ENCODE measurements at regions not wholly inside any gene's neighbourhood (a gene's known extent, or its start where the extent isn't known, plus 50 kb on each side); places are given as distances from the start of the nearest gene placed in this dataset.
"Not testable (repeated sequence)": the region's sequence is repeated elsewhere in the genome, so short reads cannot be mapped to it uniquely, and the experiment has no call there.

DNA sequence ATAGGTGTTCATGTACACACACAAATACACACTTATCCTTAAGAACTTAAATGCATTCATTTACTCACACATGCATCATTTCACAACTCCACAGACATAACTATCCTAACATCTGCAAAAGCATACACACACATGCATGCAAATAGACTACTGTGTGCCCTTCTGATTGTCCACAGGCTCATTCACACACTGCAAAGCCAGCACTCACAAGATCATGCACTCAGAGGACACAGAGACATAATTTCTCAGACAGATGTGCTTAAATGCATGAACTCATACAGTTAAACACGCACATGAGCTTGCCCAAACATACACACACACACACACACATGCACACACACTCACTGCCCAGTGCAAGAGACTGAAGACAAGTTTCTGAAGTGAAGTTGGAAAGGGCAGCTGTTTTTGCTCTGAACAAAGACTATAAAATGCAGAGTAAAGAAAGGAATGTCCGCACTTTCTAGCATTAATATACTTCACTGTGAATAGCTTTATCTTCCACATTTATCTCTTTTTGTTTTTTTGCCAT is 1018.0 kb upstream of the HS3ST1 start:
- TF ChIP-seq, protein P1, sequence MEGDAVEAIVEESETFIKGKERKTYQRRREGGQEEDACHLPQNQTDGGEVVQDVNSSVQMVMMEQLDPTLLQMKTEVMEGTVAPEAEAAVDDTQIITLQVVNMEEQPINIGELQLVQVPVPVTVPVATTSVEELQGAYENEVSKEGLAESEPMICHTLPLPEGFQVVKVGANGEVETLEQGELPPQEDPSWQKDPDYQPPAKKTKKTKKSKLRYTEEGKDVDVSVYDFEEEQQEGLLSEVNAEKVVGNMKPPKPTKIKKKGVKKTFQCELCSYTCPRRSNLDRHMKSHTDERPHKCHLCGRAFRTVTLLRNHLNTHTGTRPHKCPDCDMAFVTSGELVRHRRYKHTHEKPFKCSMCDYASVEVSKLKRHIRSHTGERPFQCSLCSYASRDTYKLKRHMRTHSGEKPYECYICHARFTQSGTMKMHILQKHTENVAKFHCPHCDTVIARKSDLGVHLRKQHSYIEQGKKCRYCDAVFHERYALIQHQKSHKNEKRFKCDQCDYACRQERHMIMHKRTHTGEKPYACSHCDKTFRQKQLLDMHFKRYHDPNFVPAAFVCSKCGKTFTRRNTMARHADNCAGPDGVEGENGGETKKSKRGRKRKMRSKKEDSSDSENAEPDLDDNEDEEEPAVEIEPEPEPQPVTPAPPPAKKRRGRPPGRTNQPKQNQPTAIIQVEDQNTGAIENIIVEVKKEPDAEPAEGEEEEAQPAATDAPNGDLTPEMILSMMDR (IDR thresholded peaks at IDR 0.05; ENCODE audit: control extremely low read depth, extremely low read depth, low read depth, missing control alignments), result no peak
- POLR2A ChIA-PET, result no interaction called here
- DNase-seq (ENCODE audit: extremely low spot score), result no peak
- CTCF ChIA-PET, result interaction anchor here (0.6 kb wide), 1 partner anchor 11 kb away, joined by 4 read pairs; no protein-coding TSS in a partner anchor

DNA sequence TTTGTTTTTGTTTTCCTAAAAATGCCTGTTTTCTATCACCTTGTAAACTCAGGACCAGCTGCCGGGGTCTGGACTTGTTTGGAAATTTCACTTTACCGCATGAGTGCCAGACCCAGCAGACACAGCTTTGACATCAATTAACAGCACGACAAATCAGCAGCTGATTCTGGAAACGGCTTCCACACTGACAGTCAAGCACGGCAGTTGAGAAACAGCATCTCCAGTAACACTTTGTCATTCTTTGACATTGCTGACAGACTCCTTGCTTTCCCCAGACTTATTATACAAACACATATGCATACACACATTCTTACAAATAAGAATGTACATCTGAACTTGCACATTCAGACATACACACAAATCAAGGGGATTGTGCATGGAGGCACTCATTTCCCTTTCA is 1017.6 kb upstream of the HS3ST1 start:
- no peak for DNase-seq (ENCODE audit: extremely low spot score)
- ChIA-PET POLR2A (no interaction called here), CTCF (no interaction called here)
- TF ChIP-seq, protein P1 (IDR thresholded peaks at IDR 0.05; ENCODE audit: control extremely low read depth, extremely low read depth, low read depth, missing control alignments), result no peak

DNA sequence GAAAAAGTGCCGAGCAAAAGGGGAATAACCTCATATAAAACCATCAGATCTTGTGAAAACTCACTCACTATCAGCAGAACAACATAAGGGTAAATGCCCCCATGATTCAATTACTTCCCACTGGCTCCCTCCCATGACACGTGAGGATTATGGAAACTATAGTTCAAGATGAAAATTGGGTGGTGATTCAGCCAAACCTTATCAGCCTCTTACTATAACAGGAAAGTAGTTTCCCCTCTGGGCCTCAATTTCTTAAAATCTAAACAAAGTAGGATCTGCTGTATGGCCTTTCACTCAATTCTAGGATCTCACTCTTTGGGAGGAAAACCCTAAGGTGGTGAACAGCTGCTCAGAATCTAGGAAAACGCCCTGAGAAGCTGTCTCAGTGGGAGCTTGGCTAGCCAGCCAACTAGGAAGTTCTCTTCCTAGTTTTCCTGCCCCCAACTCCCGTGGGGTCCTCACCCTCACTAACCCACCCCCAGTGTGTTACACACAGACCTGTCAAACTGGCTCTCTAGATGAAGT is 1017.1 kb upstream of the HS3ST1 start:
- DNase-seq (ENCODE audit: extremely low spot score), result no peak
- CTCF ChIA-PET, result no interaction called here
- POLR2A ChIA-PET, result no interaction called here
- TF ChIP-seq, protein P1 (IDR thresholded peaks at IDR 0.05; ENCODE audit: control extremely low read depth, extremely low read depth, low read depth, missing control alignments), result no peak

DNA sequence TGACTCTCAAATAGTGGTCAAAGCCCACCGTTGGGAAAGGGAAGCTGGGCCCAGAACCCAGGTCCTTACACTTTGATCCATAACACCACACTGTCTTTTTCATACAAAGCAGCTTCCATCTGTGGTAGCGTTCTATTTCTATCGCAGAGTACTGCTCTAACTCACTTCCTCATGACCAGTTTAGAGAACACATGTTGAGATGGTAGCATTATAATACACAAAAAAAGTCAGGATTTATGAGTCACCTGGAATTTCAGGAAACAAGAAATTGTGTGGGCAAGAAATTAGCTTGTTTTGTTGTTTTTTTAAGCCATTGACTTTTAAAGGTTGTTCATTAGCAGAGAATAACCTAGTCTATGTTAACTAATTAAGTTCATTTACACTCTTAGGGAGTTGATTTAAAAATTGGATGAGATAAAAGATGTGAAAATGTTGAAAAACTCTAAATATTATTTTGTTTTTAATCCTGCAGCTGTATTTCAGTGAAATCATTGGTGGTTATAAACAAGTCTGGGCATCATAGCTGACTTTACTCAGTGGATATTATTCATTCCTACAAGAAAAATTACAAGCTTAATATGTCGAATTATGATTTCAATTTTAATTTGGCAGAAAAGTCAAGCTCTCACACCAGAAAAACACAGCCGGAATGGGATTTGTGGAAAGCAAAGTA is 1011.1 kb upstream of the HS3ST1 start:
- CTCF ChIA-PET, result interaction anchor here (1.1 kb wide), 1 partner anchor 10 kb away, joined by 4 read pairs; no protein-coding TSS in a partner anchor
- TF ChIP-seq, protein P1 (IDR thresholded peaks at IDR 0.05; ENCODE audit: control extremely low read depth, extremely low read depth, low read depth, missing control alignments), result no peak
- POLR2A ChIA-PET, result no interaction called here
- DNase-seq (ENCODE audit: extremely low spot score), result no peak

GRCh38 chr4:12431259-12431658 is 1002.6 kb upstream of the HS3ST1 start:
- CTCF ChIA-PET, POLR2A ChIA-PET: not testable (repeated sequence)

DNA sequence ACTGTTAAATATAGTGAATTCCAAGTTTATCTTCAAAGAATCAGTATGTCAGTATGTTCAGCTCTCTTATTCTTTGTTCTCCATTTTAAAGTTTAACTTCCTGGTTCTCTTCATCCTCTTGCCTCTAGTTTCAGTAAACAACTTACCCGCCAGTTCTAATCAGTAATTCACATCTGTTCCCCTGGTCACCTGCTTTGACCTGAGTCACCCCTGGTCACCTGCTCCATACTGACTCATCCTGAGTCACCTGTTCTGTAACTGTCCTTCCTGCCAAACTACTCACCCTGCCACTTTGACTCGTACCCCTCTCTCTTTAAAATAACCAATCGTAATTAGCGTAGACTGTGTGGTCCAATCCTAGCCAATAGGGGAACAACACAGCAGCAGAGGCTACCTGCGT is 992.7 kb upstream of the HS3ST1 start:
- ChIA-PET CTCF (no interaction called here), POLR2A (no interaction called here)
- TF ChIP-seq, protein P1 (IDR thresholded peaks at IDR 0.05; ENCODE audit: control extremely low read depth, extremely low read depth, low read depth, missing control alignments), result no peak
- no peak for DNase-seq (ENCODE audit: extremely low spot score)

More at GRCh38 chr4:12431259-12431658, 1002.6 kb upstream of the HS3ST1 start:
- not testable (repeated sequence) for DNase-seq (ENCODE audit: extremely low spot score)

GRCh38 chr4:12416755-12417154 is 988.1 kb upstream of the HS3ST1 start:
- TF ChIP-seq, protein P1 (IDR thresholded peaks at IDR 0.05; ENCODE audit: control extremely low read depth, extremely low read depth, low read depth, missing control alignments), result no peak
- CTCF ChIA-PET, result no interaction called here
- POLR2A ChIA-PET, result no interaction called here
- DNase-seq (ENCODE audit: extremely low spot score), result no peak
